HL-60 (cell line): ENCODE measurements at regions not wholly inside any gene's neighbourhood (a gene's known extent, or its start where the extent isn't known, plus 50 kb on each side); places are given as distances from the start of the nearest gene placed in this dataset.

Experiments used
- POLR2AphosphoS5 ChIP-seq: IDR thresholded peaks from 2 replicates; pipeline ENCODE4 v1.6.1; 2012; ENCODE audit warnings: low read depth
- TF ChIP-seq, protein P1 (sequence below): IDR thresholded peaks from one replicate; pipeline ENCODE4 v1.5.1; 2011; ENCODE audit warnings: low read length, control low read depth, inconsistent platforms; ENCODE audit not compliant: insufficient read depth
- TF ChIP-seq, protein P2 (sequence below): IDR thresholded peaks from 2 replicates; pipeline ENCODE4 v1.6.1; 2012; ENCODE audit warnings: low read depth; ENCODE audit not compliant: insufficient replicate concordance

DNA sequence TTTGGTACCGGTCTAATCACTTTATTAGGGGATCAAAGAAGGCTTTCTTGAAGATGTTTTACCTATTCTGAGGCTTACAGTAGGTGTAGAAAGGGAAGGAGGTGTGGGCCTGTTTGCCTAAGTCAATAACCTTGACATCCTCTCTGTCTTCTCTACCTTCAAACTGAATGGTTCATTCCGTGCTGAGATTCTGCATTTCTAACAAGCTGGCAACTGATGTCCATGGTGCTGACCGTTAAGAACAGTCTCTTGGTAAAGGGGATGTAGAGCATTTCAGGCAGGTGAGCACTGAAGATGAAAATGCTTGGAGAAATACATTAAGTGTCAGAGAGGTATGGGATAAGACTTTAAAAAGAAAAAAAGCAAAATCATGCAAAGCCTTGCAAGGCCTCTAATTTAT is 51.5 kb upstream of the DGKB start:
- TF ChIP-seq, protein P1, sequence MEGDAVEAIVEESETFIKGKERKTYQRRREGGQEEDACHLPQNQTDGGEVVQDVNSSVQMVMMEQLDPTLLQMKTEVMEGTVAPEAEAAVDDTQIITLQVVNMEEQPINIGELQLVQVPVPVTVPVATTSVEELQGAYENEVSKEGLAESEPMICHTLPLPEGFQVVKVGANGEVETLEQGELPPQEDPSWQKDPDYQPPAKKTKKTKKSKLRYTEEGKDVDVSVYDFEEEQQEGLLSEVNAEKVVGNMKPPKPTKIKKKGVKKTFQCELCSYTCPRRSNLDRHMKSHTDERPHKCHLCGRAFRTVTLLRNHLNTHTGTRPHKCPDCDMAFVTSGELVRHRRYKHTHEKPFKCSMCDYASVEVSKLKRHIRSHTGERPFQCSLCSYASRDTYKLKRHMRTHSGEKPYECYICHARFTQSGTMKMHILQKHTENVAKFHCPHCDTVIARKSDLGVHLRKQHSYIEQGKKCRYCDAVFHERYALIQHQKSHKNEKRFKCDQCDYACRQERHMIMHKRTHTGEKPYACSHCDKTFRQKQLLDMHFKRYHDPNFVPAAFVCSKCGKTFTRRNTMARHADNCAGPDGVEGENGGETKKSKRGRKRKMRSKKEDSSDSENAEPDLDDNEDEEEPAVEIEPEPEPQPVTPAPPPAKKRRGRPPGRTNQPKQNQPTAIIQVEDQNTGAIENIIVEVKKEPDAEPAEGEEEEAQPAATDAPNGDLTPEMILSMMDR = no peak
- TF ChIP-seq, protein P2, sequence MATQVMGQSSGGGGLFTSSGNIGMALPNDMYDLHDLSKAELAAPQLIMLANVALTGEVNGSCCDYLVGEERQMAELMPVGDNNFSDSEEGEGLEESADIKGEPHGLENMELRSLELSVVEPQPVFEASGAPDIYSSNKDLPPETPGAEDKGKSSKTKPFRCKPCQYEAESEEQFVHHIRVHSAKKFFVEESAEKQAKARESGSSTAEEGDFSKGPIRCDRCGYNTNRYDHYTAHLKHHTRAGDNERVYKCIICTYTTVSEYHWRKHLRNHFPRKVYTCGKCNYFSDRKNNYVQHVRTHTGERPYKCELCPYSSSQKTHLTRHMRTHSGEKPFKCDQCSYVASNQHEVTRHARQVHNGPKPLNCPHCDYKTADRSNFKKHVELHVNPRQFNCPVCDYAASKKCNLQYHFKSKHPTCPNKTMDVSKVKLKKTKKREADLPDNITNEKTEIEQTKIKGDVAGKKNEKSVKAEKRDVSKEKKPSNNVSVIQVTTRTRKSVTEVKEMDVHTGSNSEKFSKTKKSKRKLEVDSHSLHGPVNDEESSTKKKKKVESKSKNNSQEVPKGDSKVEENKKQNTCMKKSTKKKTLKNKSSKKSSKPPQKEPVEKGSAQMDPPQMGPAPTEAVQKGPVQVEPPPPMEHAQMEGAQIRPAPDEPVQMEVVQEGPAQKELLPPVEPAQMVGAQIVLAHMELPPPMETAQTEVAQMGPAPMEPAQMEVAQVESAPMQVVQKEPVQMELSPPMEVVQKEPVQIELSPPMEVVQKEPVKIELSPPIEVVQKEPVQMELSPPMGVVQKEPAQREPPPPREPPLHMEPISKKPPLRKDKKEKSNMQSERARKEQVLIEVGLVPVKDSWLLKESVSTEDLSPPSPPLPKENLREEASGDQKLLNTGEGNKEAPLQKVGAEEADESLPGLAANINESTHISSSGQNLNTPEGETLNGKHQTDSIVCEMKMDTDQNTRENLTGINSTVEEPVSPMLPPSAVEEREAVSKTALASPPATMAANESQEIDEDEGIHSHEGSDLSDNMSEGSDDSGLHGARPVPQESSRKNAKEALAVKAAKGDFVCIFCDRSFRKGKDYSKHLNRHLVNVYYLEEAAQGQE = peak; percentile 70
- no peak for TF ChIP-seq POLR2AphosphoS5
